NB4 (cell line): ENCODE measurements at regions not wholly inside any gene's neighbourhood (a gene's known extent, or its start where the extent isn't known, plus 50 kb on each side); places are given as distances from the start of the nearest gene placed in this dataset.

Experiments
- MYC ChIP-seq: IDR thresholded peaks from 2 replicates; pipeline ENCODE4 v1.6.1; 2011; ENCODE audit warnings: low read depth, low read length
- POLR2A ChIP-seq: IDR thresholded peaks from 2 replicates; pipeline ENCODE4 v1.6.1; 2011; ENCODE audit warnings: mild to moderate bottlenecking; ENCODE audit not compliant: insufficient read length; ENCODE audit errors: extremely low read depth
- TF ChIP-seq, protein P1 (sequence below): IDR thresholded peaks from one replicate; pipeline ENCODE4 v1.5.1; 2012; ENCODE audit warnings: low read depth, low read length
- TF ChIP-seq, protein P2 (sequence below): IDR thresholded peaks from 2 replicates; pipeline ENCODE4 v1.6.1; 2011; ENCODE audit warnings: low read depth, low read length

DNA sequence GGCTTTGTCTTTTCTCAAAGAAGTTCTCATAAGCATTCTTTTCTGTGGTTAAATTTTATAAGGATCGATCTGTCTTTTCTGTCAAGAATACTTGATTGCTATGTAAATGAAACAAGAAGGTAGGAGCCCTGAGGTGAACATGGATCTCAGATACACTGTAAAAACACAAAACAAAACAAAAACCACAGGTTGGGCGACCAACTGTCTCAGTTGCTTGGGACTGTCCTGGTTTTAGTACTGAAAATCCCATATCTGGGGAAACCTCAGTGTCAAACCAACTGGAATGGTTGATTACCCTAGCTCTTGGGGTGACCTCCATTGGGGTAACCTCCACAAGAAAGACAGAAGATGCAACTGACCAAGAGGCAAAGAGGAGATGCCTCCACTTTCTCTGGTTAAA is 55.8 kb upstream of the TMEM178A start:
- TF ChIP-seq, protein P1, sequence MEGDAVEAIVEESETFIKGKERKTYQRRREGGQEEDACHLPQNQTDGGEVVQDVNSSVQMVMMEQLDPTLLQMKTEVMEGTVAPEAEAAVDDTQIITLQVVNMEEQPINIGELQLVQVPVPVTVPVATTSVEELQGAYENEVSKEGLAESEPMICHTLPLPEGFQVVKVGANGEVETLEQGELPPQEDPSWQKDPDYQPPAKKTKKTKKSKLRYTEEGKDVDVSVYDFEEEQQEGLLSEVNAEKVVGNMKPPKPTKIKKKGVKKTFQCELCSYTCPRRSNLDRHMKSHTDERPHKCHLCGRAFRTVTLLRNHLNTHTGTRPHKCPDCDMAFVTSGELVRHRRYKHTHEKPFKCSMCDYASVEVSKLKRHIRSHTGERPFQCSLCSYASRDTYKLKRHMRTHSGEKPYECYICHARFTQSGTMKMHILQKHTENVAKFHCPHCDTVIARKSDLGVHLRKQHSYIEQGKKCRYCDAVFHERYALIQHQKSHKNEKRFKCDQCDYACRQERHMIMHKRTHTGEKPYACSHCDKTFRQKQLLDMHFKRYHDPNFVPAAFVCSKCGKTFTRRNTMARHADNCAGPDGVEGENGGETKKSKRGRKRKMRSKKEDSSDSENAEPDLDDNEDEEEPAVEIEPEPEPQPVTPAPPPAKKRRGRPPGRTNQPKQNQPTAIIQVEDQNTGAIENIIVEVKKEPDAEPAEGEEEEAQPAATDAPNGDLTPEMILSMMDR: no peak
- TF ChIP-seq POLR2A: no peak
- no peak for TF ChIP-seq MYC
- TF ChIP-seq, protein P2, sequence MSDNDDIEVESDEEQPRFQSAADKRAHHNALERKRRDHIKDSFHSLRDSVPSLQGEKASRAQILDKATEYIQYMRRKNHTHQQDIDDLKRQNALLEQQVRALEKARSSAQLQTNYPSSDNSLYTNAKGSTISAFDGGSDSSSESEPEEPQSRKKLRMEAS: no peak
